ENCODE measurements at regions not wholly inside any gene's neighbourhood (a gene's known extent, or its start where the extent isn't known, plus 50 kb on each side); places are given as distances from the start of the nearest gene placed in this dataset.

DNA sequence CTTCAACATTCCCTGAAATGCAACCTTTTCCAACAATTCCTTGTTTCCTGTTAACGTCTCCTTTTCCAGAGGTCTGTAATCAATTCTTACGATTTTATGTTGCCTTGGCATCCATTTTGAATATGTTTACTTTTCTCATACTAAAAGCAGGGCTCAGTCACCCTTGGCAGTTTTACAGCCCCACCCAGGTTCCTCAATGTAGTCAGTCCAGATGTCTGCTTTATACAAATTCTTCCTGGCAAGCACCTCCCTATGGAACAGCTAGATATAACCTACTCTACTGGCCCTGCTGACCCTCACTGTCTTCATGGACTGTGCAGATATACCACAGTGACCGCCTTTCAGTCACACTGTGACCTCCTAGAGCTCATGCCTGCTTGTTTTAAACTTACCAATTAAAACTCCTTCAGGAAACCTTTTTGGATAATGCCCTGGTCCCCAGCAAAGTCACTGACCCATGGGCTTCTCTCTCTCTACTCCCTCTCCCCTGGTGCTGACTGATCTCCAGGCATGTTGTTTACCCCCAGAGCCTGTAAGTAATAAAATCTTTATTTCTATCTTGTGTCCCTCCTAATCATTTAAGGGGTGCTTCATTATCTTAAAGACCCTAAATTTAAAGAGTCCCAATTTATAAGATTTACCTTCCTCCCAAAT, 147.1 kb upstream of the STEAP1 start:
- H3K4me1 Mint-ChIP-seq (ENCODE audit: insufficient read depth, unreplicated experiment), result no peaks in the 10 kb centered on the region
- DNase-seq (ENCODE audit: unreplicated experiment), result no peak
- H3K27ac Mint-ChIP-seq (ENCODE audit: low read depth, unreplicated experiment), result no peak overlapping the region
- BruUV-seq (replicated peaks), result no TSS peak
- POLR2A ChIA-PET, result interaction anchor here (0.7 kb wide), 1 partner anchor 169 kb away, joined by 3 read pairs; no protein-coding TSS in a partner anchor
- TF ChIP-seq CTCF (IDR thresholded peaks at IDR 0.05; ENCODE audit: unreplicated experiment), result no peak
- peaks cover 60% of the 10 kb centered on the region for H3K27me3 Mint-ChIP-seq (ENCODE audit: insufficient read depth, unreplicated experiment)
- CTCF ChIA-PET, result interaction anchor here (0.7 kb wide), 1 partner anchor 650 kb away, joined by 3 read pairs; no protein-coding TSS in a partner anchor
- no peaks in the 10 kb centered on the region for H3K36me3 Mint-ChIP-seq (ENCODE audit: insufficient read depth, unreplicated experiment)
- no peaks in the 10 kb centered on the region for H3K9me3 Mint-ChIP-seq (ENCODE audit: unreplicated experiment)
- intact Hi-C loops (cut with micrococcal nuclease), result no loop called here
- no peak overlapping the region for H3K4me3 Mint-ChIP-seq (ENCODE audit: unreplicated experiment)

DNA sequence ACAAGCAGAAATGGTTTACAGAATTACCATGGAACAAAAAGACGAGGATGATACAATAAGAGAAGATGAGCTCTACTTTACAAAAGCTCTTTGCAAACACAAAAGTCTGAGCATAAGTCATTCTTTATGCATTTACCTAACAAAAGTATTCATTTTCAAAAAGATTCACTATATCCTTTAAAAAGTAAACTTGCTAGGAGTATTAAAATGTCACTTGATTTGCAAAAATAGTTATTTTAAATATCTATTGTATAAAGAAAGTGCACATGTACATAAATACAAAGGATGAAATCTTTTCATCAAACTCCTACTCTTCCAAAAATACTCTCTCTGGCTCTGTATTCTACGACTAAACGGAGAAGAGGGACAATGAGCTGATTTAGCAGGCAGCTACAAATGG, 146.4 kb upstream of the STEAP1 start:
- Mint-ChIP-seq H3K4me1 (ENCODE audit: insufficient read depth, unreplicated experiment) (no peaks in the 10 kb centered on the region), H3K9me3 (ENCODE audit: unreplicated experiment) (no peaks in the 10 kb centered on the region), H3K36me3 (ENCODE audit: insufficient read depth, unreplicated experiment) (no peaks in the 10 kb centered on the region), H3K27me3 (ENCODE audit: insufficient read depth, unreplicated experiment) (peaks cover 60% of the 10 kb centered on the region), H3K4me3 (ENCODE audit: unreplicated experiment) (no peak overlapping the region), H3K27ac (ENCODE audit: low read depth, unreplicated experiment) (no peak overlapping the region)
- no TSS peak for BruUV-seq (replicated peaks)
- intact Hi-C loops (cut with micrococcal nuclease), result no loop called here
- POLR2A ChIA-PET, result interaction anchor here (0.7 kb wide), 1 partner anchor 170 kb away, joined by 3 read pairs; no protein-coding TSS in a partner anchor
- DNase-seq (ENCODE audit: unreplicated experiment), result no peak
- CTCF ChIA-PET, result interaction anchor here (0.7 kb wide), 1 partner anchor 651 kb away, joined by 3 read pairs; no protein-coding TSS in a partner anchor
- TF ChIP-seq CTCF (IDR thresholded peaks at IDR 0.05; ENCODE audit: unreplicated experiment), result no peak

GRCh38 chr7:90022213-90022612, 132.1 kb upstream of the STEAP1 start:
- ChIA-PET POLR2A (no interaction called here), CTCF (no interaction called here)
- no peak for DNase-seq (ENCODE audit: unreplicated experiment)
- H3K4me1 Mint-ChIP-seq (ENCODE audit: insufficient read depth, unreplicated experiment), result no peaks in the 10 kb centered on the region
- peaks cover 23% of the 10 kb centered on the region for H3K27me3 Mint-ChIP-seq (ENCODE audit: insufficient read depth, unreplicated experiment)
- no peaks in the 10 kb centered on the region for H3K36me3 Mint-ChIP-seq (ENCODE audit: insufficient read depth, unreplicated experiment)
- no peak for TF ChIP-seq CTCF (IDR thresholded peaks at IDR 0.05; ENCODE audit: unreplicated experiment)
- no peak overlapping the region for H3K27ac Mint-ChIP-seq (ENCODE audit: low read depth, unreplicated experiment)
- BruUV-seq (replicated peaks), result no TSS peak
- intact Hi-C loops (cut with micrococcal nuclease), result no loop called here
- H3K9me3 Mint-ChIP-seq (ENCODE audit: unreplicated experiment), result peaks cover 7% of the 10 kb centered on the region
- H3K4me3 Mint-ChIP-seq (ENCODE audit: unreplicated experiment), result no peak overlapping the region

- H3K9me3 Mint-ChIP-seq (ENCODE audit: unreplicated experiment), result peaks cover 7% of the 10 kb centered on the region
- no peaks in the 10 kb centered on the region for H3K36me3 Mint-ChIP-seq (ENCODE audit: insufficient read depth, unreplicated experiment)
- H3K27me3 Mint-ChIP-seq (ENCODE audit: insufficient read depth, unreplicated experiment), result peaks cover 33% of the 10 kb centered on the region
- intact Hi-C loops (cut with micrococcal nuclease), result no loop called here
- ChIA-PET POLR2A (no interaction called here), CTCF (no interaction called here)
- TF ChIP-seq CTCF (IDR thresholded peaks at IDR 0.05; ENCODE audit: unreplicated experiment), result no peak
- no peak overlapping the region for H3K27ac Mint-ChIP-seq (ENCODE audit: low read depth, unreplicated experiment)
- BruUV-seq (replicated peaks), result no TSS peak
- H3K4me3 Mint-ChIP-seq (ENCODE audit: unreplicated experiment), result no peak overlapping the region
- DNase-seq (ENCODE audit: unreplicated experiment), result no peak
- no peaks in the 10 kb centered on the region for H3K4me1 Mint-ChIP-seq (ENCODE audit: insufficient read depth, unreplicated experiment)
These were observed 128.5 kb upstream of the STEAP1 start for GRCh38 chr7:90025771-90026170.
